Ascending aorta (tissue), 2 donors: ENCODE measurements at regions not wholly inside any gene's neighbourhood (a gene's known extent, or its start where the extent isn't known, plus 50 kb on each side); places are given as distances from the start of the nearest gene placed in this dataset.

Experiments used
- DNase-seq, 2 donors: peaks; one replicate each; pipeline ENCODE4 v3.0.0-alpha.2; 2019; ENCODE audit warnings: low spot score in 2 of 2
- H3K27ac ChIP-seq, 2 donors: fragments of 200-600 bp; sonication (generic); one replicate each; pipeline ENCODE4 v1.5.1; 2016 to 2017; ENCODE audit warnings: mild to moderate bottlenecking in 1 of 2
- H3K27me3 ChIP-seq: fragments of 200-600 bp; sonication (generic); one replicate; pipeline ENCODE4 v1.5.1; 2017
- H3K36me3 ChIP-seq, 2 donors: fragments of 200-600 bp; sonication (generic); one replicate each; pipeline ENCODE4 v1.5.1; 2016
- H3K4me1 ChIP-seq, 2 donors: fragments of 200-600 bp; sonication (generic); one replicate each; pipeline ENCODE4 v1.5.1; 2016 to 2017; ENCODE audit warnings: mild to moderate bottlenecking in 1 of 2
- H3K4me3 ChIP-seq, 2 donors: fragments of 200-600 bp; sonication (generic); one replicate each; pipeline ENCODE4 v1.5.1; 2016 to 2017; ENCODE audit warnings: mild to moderate bottlenecking in 1 of 2
- H3K9me3 ChIP-seq, 2 donors: fragments of 200-600 bp; sonication (generic); one replicate each; pipeline ENCODE4 v1.5.1; 2016
- intact Hi-C: fragments of 100-400 bp; cut with DNase I; formaldehyde crosslinking; loops from one replicate; pipeline ENCODE4 v1.15.1; 2023
- TF ChIP-seq, protein P1 (sequence below), 3 experiments: fragments of 200-600 bp in 2 of 3; fragments of 450-650 bp in 1 of 3; sonication (generic) in 2 of 3; IDR thresholded peaks; one replicate each; pipeline ENCODE4 v1.5.1; 2016 to 2019; ENCODE audit warnings: antibody characterized with exemption in 3 of 3, mild to moderate bottlenecking in 1 of 3, moderate library complexity in 1 of 3

DNA sequence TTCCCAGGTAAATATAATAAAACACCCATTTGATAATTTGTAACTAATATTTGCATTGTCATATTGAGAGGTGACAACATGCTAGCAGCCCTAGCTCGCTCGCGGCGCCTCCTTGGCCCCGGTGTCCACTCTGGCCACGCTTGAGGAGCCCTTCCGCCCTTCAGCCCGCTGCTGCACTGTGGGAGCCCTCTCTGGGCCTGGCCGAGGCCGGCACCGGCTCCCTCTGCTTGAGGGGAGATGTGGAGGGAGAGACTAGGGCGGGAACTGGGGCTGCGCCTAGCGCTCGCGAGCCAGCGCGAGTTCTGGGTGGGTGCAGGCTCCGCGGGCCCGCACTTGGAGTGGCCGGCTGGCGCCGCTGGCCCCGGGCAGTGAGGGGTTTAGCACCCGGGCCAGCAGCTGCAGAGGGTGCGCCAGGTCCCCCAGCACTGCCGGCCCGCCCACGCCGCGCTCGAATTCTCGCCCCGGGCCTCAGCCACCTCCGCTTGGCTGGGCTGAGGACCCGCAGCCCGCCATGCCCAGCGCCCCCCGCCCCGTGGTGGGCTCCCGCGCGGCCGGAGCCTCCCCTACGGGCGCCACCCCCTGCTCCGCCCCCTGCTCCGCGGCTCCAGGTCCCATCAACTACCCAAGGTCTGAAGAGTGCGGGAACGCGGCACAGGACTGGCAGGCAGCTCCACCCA is 594.4 kb downstream of the SLITRK6 start:
- no peaks in the 10 kb centered on the region for H3K27me3 ChIP-seq
- H3K27ac ChIP-seq: no peak overlapping the region
- H3K4me3 ChIP-seq: no peak overlapping the region
- TF ChIP-seq, protein P1, sequence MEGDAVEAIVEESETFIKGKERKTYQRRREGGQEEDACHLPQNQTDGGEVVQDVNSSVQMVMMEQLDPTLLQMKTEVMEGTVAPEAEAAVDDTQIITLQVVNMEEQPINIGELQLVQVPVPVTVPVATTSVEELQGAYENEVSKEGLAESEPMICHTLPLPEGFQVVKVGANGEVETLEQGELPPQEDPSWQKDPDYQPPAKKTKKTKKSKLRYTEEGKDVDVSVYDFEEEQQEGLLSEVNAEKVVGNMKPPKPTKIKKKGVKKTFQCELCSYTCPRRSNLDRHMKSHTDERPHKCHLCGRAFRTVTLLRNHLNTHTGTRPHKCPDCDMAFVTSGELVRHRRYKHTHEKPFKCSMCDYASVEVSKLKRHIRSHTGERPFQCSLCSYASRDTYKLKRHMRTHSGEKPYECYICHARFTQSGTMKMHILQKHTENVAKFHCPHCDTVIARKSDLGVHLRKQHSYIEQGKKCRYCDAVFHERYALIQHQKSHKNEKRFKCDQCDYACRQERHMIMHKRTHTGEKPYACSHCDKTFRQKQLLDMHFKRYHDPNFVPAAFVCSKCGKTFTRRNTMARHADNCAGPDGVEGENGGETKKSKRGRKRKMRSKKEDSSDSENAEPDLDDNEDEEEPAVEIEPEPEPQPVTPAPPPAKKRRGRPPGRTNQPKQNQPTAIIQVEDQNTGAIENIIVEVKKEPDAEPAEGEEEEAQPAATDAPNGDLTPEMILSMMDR (IDR thresholded peaks at IDR 0.05): no peak
- no peaks in the 10 kb centered on the region for H3K9me3 ChIP-seq
- no peaks in the 10 kb centered on the region for H3K36me3 ChIP-seq
- H3K4me1 ChIP-seq: no peaks in the 10 kb centered on the region
- DNase-seq: no peak
- intact Hi-C loops: no loop called here

DNA sequence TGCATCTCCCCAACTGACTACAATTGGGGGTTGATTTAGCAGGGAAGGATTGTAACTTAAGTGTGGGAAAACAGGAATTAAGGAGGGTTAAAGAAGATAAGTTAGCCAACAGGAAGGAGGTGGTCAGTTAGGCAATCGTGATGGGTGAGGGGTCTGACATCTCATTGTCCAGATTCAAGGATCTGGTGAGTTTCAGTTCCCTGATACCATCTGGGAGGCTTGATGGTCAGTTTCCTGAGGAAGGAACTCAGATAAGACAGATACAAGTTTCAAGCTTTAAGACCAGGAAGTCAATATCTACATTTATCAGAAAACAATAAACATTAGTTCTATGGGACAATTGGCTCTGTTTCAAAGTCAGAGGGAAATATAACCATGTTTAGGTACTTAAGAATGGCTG is 601.8 kb downstream of the SLITRK6 start:
- Histone ChIP-seq H3K27ac (no peak overlapping the region), H3K36me3 (no peaks in the 10 kb centered on the region), H3K4me3 (no peak overlapping the region), H3K9me3 (no peaks in the 10 kb centered on the region), H3K27me3 (no peaks in the 10 kb centered on the region), H3K4me1 (no peaks in the 10 kb centered on the region)
- intact Hi-C loops: no loop called here
- TF ChIP-seq, protein P1 (IDR thresholded peaks at IDR 0.05): no peak
- DNase-seq: no peak

DNA sequence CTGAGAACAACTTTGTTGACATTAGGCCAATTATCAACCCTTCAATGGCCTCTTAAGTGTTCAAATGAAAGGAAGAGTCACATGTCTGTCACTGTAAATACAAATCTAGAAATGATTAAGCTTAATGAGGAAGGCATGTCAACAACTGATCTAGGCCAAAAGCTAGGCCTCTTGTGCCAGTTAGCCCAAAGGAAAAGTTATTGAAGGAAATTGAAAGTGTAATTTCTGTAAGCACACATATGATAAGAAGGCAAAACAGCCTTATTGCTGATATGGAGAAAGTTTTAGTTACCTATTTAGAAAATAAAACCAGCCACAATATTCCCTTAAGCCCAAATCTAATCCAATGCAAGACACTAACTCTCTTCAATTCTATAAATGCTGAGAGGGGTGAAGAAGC is 604.7 kb downstream of the SLITRK6 start:
- intact Hi-C loops: no loop called here
- no peak overlapping the region for H3K4me3 ChIP-seq
- H3K36me3 ChIP-seq: no peaks in the 10 kb centered on the region
- no peak overlapping the region for H3K27ac ChIP-seq
- H3K9me3 ChIP-seq: no peaks in the 10 kb centered on the region
- TF ChIP-seq, protein P1 (IDR thresholded peaks at IDR 0.05): no peak
- H3K4me1 ChIP-seq: no peaks in the 10 kb centered on the region
- no peak for DNase-seq
- no peaks in the 10 kb centered on the region for H3K27me3 ChIP-seq

DNA sequence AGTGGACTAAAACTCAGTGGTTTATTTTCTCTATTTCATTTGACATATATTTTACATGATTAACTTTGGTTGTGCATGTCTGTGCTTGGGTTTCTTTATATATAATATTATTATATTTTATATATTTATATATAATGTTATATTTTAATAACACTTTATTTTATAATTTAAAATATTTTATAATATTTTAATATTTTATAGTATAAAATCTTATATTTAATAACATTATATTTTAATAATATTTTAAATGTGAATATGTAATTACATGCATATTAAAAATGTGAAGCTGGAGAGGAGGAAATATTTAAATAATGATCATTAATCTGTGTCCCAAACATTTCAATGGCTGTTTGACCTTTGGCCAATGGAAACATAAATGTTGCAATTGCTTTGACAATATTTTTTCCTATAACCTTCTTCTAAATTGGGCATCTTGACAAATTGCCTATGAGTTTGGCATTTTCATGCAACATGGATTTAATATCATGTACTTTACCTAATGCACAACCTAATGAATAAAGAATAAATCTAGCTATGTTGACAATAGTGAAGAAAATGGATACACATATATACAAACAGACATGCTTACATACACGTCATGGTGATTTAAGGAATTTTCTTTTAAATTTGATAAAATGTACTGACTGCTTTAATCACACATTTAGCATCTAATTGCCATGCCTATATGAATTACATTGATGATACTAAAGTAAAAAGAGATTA is 607.1 kb downstream of the SLITRK6 start:
- intact Hi-C loops: no loop called here
- Histone ChIP-seq H3K9me3 (no peaks in the 10 kb centered on the region), H3K36me3 (no peaks in the 10 kb centered on the region), H3K27me3 (no peaks in the 10 kb centered on the region), H3K4me3 (no peak overlapping the region), H3K4me1 (no peaks in the 10 kb centered on the region), H3K27ac (no peak overlapping the region)
- no peak for DNase-seq
- TF ChIP-seq, protein P1 (IDR thresholded peaks at IDR 0.05): no peak

DNA sequence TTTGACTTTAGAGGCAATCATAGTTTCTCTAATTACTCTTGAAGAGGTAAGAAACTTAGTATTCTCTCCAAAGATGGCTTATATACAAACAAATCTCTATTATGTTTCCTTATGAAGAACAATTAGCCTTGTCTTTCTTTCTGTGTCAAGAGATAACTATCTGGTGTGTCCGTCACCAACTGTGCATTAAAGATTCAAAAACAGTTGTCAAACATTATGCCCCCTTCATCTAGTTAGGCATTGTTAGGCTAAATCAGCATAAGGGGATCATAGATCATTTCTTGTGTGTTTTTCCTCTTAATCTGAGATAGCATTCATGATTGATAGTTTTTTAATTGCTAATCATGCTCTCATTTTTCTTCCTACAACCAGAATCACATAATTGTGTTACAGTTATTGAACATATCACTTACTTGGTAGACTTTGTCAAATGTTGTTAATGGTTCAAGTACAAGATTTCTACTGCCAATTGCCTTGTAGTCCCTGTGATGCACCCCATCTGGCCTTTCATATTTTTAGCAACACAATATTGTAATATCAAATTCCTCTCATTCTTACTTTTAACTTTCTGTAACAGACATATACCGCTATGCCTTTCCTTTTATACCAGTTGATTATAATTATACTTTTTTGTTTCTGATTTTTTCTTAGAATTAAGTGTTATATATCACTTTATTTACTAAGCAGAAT is 612.7 kb downstream of the SLITRK6 start:
- no peaks in the 10 kb centered on the region for H3K4me1 ChIP-seq
- H3K4me3 ChIP-seq: no peak overlapping the region
- no peaks in the 10 kb centered on the region for H3K9me3 ChIP-seq
- TF ChIP-seq, protein P1 (IDR thresholded peaks at IDR 0.05): no peak
- H3K27ac ChIP-seq: no peak overlapping the region
- no peaks in the 10 kb centered on the region for H3K36me3 ChIP-seq
- intact Hi-C loops: no loop called here
- H3K27me3 ChIP-seq: no peaks in the 10 kb centered on the region
- DNase-seq: no peak
